NB4 (cell line): ENCODE measurements at regions not wholly inside any gene's neighbourhood (a gene's known extent, or its start where the extent isn't known, plus 50 kb on each side); places are given as distances from the start of the nearest gene placed in this dataset.

Source experiments
- MYC ChIP-seq: IDR thresholded peaks from 2 replicates; pipeline ENCODE4 v1.6.1; 2011; ENCODE audit warnings: low read depth, low read length
- POLR2A ChIP-seq: IDR thresholded peaks from 2 replicates; pipeline ENCODE4 v1.6.1; 2011; ENCODE audit warnings: mild to moderate bottlenecking; ENCODE audit not compliant: insufficient read length; ENCODE audit errors: extremely low read depth
- TF ChIP-seq, protein P1 (sequence below): IDR thresholded peaks from one replicate; pipeline ENCODE4 v1.5.1; 2012; ENCODE audit warnings: low read depth, low read length
- TF ChIP-seq, protein P2 (sequence below): IDR thresholded peaks from 2 replicates; pipeline ENCODE4 v1.6.1; 2011; ENCODE audit warnings: low read depth, low read length

- TF ChIP-seq, protein P1, sequence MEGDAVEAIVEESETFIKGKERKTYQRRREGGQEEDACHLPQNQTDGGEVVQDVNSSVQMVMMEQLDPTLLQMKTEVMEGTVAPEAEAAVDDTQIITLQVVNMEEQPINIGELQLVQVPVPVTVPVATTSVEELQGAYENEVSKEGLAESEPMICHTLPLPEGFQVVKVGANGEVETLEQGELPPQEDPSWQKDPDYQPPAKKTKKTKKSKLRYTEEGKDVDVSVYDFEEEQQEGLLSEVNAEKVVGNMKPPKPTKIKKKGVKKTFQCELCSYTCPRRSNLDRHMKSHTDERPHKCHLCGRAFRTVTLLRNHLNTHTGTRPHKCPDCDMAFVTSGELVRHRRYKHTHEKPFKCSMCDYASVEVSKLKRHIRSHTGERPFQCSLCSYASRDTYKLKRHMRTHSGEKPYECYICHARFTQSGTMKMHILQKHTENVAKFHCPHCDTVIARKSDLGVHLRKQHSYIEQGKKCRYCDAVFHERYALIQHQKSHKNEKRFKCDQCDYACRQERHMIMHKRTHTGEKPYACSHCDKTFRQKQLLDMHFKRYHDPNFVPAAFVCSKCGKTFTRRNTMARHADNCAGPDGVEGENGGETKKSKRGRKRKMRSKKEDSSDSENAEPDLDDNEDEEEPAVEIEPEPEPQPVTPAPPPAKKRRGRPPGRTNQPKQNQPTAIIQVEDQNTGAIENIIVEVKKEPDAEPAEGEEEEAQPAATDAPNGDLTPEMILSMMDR, result no peak
- TF ChIP-seq POLR2A, result no peak
- TF ChIP-seq, protein P2, sequence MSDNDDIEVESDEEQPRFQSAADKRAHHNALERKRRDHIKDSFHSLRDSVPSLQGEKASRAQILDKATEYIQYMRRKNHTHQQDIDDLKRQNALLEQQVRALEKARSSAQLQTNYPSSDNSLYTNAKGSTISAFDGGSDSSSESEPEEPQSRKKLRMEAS, result no peak
- no peak for TF ChIP-seq MYC
Measured at GRCh38 chrX:40446921-40447320, 133.8 kb upstream of the ATP6AP2 start.
